RPMI8226 (cell line): ENCODE measurements at regions not wholly inside any gene's neighbourhood (a gene's known extent, or its start where the extent isn't known, plus 50 kb on each side); places are given as distances from the start of the nearest gene placed in this dataset.
"Not testable (repeated sequence)": the region's sequence is repeated elsewhere in the genome, so short reads cannot be mapped to it uniquely, and the experiment has no call there.

Source experiments
- DNase-seq: peaks from one replicate; pipeline ENCODE4 v3.0.0-alpha.2; 2015

DNA sequence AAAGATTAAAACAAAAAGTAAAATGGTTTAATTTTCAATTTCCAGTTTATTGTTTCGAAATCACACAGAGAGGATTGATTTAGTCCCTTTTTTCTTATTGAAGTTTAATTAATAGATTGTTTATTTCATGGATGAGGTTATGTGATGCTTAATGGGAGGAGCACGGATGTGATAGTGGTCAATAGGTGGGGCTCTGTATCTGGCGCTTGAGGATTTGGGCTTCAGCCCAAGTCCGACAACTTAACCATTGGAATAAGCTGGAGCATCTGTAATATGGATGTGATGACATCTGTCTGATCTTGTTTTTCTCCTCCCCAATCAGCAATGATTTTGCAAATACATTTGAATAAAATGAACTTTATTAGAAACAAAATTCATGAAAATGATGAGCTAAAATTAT is 169.2 kb downstream of the LYPLAL1 start:
- no peak for DNase-seq

DNA sequence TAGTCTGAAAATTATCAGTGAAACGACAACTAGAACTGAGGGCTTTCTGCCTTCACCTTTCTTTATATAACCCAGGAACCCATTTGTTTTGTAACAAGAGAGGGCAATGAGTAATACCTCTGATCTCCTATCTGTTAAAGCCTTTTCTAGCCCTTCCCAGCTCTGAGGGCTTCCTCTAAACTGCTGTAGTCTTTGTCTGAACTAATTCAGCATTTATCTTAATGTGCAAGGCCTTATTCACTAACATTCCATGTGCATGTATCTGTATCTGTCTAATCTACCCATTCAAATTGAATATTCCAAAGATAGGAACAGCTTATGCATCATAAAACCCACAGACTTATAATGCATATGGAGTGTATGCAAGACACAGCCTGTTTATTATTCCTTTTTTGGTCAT is 167.1 kb downstream of the LYPLAL1 start:
- DNase-seq, result no peak

DNA sequence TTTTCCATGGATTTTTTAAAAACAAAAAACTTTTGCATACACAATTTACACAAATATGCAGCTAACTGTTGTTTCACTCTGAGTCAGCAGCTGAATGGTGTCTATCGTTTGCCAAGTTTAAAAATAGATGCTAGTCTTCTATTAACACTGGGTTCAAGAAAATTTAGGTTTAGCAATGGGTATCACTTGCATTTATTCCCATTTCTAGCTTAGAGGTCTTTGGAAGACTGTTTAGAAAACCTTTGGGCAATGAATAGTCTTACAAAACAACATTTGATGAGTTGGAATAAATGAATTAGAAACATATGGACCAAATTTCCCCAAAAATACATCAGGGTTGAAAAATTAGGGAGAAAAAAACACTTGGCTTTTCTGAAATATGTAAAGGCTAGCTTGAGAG is 165.8 kb downstream of the LYPLAL1 start:
- DNase-seq, result no peak

DNA sequence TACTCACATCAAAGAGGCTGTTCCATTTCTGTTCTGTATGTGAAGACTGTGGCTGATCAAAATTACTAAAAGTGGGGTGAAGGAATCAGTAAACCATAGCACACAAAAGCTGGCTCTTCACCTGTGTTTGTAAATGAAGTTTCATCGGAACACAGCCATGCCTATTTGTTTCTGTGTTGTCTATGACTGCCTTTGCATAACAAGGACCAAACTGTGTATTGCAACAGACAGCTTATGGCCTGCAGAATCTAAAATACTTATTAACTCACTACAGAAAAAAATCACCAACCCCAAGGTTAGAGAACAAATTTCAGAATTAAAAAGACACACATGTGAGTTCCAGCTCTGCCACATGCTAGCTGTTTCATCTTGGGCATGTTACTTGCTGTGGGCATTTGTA is 163.9 kb downstream of the LYPLAL1 start:
- no peak for DNase-seq

DNA sequence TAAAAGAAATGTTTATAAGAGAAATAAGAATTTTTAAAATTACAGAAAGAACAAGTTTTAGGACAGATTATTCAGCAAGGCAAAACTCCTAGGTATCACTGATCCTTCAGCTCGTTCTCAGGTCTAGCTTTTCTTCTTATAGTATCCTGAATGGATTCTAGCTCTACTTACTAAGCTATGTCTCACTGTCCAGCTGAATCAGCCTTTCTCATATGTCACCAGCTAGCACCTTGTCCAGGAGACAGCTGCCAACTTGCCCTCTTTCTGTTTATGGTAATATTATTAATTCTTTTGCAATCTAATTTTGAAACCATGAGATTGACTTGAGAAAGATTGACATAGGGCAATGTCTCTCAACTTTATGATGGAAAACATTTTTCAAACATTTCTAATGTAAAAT is 159.9 kb downstream of the LYPLAL1 start:
- no peak for DNase-seq

DNA sequence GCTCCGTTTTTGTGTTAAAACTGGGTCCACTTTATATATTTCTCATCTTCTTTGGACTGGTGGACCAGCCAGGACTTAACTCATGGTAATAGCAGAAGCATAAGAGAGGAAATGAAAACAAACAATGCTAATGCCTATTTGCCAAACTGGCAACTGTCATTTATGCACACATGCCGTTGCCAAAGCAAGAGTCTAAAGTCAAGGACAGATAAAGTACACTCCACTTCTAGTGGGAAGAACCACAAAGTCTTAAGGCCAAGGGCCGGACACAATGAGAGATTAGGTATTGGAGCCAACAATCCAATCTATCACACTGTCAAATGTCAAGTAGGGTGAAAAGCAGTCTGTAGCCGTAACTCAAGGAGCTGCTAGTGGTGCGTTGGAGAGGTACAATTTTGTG is 157.7 kb downstream of the LYPLAL1 start:
- no peak for DNase-seq

DNA sequence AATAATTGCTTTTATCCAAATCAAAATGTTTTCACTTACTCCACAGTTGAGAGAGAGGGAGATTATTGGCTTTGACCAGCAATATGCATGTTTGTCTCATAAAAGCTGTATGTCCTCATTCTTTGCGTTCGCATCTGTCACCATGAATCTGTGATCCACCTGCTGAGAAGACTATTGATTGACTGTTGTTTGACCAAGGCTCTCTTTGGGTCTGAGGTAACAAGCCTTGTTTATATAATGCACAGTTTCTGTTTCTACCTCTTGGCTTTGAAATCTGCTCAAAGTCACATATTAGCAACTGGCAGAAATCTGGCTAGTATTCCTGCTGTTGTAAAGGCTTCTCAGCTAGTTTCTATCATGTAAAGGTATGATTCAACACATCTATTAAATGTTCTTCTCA is 157.0 kb downstream of the LYPLAL1 start:
- no peak for DNase-seq

DNA sequence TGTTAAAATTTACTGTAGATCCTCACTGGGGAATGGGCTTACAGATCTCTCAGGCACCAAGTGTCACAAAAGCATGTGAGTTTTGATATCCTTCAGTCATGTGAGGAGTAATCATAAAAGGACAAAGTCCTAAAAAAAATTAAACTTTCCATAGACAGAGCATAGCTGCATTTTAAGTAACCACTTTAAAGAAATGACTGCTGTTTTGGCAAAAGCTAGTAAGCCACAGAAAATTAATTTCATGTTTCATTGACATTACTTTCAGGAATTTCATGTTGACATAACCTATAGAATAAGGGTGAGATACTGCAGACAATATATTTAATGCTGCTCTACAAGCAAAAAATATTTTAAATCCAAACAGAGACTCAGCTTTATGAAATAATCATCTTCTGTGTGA is 156.3 kb downstream of the LYPLAL1 start:
- DNase-seq, result no peak

DNA sequence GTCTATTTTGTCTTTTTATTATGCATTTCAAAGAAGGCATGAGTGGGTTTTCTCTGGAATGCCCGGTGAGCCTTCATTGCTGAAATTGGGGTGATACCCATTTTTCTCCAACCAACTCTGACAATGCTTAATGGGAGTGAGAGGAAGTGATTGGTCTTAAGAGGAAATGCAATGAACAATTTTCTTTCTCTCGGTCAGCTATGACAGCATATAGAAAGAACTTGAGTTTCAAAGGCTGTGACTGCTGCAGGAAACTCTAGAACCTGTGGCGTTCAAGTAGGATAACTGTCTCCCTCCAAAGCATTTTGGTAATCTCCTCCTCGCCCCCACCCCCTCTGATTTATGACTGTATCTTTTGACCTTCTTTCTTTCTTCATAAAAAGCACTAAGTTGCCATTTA is 155.9 kb downstream of the LYPLAL1 start:
- no peak for DNase-seq

DNA sequence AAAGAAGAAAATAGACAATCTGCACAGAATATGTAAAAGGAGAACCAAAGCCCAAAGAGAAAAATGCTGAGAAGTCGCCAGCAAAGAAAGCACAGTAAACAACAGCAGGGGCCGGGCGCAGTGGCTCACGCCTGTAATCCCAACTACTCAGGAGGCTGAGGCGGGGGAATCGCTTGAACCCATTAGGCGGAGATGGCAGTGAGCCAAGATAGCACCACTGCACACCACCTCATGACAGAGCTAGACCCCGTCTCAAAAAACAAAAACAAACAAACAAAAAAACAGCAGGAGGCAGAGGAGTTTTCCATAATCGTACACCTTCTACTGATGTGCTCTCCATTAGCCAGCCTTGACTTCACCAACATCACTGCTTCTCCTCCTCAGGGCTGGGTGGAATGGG is 153.2 kb downstream of the LYPLAL1 start:
- DNase-seq, result no peak

DNA sequence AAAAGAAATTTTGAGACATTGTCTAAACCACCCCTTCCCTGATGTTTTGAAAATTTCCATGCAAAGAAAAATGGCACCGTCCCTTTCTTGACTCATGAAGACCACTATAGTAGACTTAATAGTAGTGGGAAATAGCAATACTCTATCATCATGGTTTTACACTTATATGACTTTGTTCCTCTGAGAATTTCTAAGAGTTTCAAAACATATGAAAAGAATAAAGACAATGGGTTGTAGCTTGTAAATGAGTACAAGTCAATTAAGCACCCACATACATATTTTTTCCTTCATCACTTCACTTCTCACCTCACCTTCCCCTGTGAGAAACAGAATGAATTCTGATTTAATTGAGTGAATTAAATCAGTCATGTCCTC is 151.7 kb downstream of the LYPLAL1 start:
- DNase-seq, result no peak

DNA sequence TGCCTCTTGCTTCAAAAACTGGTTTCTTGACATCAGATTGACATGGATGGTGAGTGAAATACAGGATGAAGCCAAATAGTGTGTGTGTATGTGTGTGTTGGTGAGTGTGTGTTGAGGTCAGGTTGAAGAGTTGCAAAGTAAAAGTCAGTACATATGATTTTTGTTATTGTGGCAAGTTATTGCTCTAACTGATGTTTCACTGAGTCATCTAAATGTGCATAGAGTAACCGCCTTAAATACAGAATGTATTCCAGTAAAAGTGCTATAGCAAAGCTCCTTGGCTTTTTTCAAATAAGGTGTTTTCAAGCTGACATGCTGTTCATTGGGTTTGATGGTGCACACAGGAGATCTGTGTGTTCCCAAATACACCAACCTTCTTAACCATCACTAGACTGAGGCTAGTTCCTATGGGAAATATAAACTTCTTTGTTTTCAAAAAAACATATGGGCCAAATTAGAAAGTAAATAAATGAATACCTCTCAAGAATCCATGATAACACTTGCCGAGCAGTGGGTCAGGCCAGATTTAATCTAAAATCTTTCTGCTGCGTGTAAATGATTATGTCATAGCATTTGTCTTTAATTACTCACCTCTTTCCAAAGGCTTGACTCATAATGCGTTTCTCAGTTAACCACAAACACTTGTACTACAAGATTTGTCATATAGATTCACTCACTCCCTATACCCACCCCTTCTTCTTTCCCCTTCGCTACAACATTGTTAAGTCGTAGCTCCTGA is 151.1 kb downstream of the LYPLAL1 start:
- no peak for DNase-seq

DNA sequence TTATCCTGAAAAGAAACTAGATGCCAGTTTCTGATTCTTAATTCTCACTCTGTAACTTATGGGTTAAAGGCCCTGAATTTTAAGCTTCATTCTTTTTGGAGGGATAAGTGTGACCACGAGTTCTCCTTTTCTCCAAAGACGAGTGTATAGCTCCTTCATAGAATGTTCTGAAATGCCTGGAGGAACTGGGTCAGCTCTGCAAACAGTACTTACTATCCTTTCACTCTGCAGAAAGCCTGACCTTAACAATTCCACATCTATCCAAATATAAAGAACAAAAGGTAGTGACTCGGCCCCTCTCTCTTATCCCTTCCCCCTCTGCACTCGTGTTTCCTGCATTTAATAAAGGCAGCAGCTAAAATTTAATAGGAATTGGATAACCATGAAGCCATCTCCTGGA is 150.5 kb downstream of the LYPLAL1 start:
- no peak for DNase-seq

DNA sequence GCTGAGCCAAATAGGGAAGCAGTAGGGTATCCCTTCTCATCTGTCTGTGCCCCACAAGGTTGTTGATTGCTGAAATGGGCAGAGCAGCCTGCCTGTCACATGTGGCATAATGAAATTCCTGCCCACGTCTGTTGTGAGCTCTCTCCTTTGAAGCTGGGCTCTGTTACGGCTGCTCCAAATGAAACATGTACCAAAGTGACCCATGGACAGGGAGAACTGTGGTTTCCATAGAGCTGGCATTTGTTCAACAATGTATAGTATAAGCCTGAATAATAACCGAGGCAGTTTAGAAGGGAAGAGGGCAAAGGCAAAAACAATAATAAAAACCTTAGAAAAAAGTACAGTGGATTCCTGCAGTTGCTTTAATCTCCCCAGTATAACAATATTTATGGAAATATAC is 149.7 kb downstream of the LYPLAL1 start:
- DNase-seq, result no peak

DNA sequence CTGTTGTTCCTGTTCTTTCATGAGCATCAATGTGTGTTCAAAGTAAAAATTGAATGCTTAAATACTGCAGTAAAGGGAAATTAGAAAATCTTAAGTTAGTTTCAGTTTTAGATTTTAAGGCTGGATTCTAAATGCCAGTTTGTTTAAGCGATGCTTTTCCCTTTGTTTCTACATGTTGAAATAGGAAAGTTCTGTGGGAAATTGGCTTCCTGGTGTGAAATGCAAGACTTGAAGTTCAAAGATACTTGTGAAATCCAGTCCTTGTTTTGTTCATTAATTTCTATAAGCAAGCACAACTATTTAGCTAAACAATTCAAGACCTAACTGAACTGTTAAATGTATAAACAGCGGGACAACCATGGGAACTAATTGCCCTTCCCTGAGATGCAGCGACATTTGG is 149.1 kb downstream of the LYPLAL1 start:
- DNase-seq, result no peak

DNA sequence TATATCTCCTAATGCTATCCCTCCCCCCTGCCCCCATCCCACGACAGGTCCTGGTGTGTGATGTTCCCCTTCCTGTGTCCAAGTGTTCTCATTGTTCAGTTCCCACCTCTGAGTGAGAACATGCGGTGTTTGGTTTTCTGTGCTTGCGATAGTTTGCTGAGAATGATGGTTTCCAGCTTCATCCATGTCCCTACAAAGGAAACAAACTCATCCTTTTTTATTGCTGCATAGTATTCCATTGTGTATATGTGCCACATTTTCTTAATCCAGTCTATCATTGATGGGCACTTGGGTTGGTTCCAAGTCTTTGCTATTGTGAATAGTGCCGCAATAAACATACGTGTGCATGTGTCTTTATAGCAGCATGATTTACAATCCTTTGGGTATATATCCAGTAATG is 146.9 kb downstream of the LYPLAL1 start:
- DNase-seq, result not testable (repeated sequence)

DNA sequence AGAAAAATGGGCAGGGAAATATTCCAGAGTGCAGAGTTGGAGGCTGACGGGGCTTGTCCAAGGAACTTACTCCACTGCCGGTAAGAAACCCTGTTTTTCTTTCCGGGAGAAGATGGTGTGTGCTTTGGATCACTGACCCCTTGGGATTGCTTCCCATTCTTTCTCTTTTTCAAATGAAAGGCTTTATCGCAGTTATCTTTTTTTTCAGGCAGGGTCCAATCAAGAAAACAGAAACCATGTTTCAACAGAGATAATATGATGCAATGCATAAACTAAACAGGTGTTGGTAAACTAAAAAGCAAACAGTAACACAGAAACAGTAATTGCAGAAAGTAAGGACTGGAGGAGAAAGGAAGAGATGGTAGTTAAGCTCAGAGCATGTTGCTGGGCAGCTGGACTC is 145.1 kb downstream of the LYPLAL1 start:
- DNase-seq, result no peak

DNA sequence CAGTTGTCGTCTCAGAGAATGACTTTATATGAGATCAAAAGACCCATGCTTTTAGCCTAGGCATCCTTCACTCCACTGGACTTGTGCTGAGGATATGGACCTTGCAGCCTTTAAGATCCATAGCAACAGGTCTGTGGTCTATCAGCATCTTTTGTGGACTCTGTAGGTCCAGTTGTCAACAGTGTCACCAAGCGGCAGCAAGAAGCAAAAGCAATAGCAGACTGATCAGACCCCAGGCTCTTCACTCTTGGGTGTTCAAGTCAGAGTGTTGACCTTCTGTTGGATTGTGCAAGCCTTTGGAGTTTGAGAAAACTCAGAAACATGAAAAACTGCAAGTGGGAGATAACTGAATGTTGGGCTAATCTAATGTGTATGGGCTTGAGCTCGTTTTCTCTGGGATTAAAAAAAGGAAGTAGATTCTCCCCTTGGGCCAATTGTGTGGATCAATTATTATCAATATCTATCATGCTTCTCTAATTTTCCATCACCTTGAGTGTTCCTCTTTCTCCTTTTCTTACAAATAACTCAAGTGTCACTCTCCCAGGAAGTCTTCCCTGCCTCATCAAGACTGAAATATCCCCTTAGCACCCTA is 144.2 kb downstream of the LYPLAL1 start:
- peak; percentile 11 for DNase-seq

DNA sequence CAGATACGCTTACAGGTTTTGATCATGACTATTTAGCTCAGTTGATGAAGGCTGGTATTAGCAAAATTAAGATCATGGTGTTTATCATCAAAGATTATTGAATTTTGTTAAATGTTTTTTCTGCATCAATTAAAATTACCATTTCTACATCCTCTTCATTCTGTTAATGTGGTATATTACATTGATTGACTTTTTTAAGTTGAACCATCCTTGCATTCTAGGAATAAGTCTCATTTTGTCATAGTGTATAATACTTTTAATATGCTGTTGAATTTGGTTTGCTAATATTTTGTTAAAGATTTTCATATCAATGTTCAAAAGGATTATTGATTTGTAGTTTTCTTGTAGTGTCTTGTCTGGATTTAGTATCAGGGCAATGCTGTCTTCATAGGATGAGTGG is 142.4 kb downstream of the LYPLAL1 start:
- no peak for DNase-seq

DNA sequence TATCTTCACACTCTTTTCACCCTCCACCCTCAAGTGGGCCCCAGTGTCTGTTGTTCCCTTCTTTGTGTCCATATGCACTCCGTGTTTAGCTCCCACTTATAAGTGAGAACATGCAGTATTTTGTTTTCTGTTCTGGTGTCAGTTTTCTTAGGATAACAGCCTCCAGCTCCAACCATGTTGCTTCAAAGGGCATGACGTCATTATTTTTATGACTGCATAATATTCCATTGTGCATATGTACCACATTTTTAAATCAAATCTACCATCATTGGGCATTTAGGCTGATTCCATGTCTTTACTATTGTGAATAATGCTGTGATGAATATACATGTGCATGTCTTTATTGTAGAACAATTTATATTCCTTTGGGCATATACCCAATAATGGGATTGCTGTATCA is 140.3 kb downstream of the LYPLAL1 start:
- no peak for DNase-seq

DNA sequence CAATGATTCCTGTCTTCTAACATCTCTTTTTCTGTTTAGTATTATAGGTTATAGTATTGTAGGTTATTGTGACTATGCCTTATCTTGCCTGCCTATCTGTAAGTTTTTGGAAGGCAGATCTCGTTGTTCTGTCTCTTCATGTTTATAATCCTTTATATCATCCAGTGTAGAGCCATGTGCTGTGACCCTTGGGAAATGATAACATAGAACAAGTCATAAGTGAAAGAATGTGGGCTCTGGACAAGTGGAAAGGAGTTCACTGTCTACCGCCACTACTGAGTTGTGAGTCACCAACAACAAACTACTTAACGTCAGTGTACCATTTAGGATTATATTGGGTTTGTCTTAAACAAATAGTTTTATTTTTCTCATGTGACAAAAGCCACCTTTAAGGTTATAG is 139.3 kb downstream of the LYPLAL1 start:
- DNase-seq, result no peak

DNA sequence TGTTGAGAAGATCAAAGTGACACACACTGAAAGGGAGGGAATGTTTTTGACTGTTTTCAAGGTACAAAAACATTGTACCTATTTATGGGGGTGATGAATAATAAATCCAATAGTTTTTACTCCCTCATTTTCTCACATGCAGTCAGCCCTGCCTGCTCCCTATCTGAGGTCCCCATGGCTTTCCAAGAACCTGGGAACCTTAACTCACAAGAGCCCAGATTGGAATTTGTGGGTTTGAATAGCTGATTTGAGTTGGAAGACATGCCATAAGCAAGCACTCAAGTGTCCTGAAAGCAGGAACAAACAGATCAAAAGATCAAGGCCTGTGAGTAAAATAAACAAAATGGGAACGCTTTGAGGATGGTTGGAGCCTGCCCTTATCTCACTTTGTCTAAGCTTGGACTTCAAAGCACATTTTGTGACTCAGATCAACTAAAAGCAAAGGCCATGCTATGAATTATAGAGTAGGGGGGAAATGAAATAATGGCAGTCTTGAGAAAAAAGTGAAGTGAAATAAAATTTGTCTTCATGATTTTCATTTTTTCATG is 136.6 kb downstream of the LYPLAL1 start:
- no peak for DNase-seq

DNA sequence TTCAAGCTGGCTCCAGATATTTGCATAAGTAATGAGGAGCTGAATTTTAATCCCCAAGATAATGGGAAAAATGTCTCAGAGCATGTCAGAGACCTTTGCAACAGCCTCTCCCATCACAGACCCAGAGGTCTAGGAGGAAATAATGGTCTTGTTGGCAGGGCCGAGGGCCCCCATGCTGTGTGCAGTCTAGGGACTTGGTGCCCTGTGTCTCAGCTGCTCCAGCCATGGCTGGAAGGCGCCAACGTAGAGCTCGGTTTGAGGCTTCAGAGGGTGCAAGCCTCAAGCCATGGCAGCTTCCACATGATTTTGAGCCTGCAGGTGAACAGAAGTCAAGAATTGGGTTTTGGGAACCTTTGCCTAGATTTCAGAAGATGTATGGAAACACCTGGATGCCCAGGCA is 134.7 kb downstream of the LYPLAL1 start:
- no peak for DNase-seq

DNA sequence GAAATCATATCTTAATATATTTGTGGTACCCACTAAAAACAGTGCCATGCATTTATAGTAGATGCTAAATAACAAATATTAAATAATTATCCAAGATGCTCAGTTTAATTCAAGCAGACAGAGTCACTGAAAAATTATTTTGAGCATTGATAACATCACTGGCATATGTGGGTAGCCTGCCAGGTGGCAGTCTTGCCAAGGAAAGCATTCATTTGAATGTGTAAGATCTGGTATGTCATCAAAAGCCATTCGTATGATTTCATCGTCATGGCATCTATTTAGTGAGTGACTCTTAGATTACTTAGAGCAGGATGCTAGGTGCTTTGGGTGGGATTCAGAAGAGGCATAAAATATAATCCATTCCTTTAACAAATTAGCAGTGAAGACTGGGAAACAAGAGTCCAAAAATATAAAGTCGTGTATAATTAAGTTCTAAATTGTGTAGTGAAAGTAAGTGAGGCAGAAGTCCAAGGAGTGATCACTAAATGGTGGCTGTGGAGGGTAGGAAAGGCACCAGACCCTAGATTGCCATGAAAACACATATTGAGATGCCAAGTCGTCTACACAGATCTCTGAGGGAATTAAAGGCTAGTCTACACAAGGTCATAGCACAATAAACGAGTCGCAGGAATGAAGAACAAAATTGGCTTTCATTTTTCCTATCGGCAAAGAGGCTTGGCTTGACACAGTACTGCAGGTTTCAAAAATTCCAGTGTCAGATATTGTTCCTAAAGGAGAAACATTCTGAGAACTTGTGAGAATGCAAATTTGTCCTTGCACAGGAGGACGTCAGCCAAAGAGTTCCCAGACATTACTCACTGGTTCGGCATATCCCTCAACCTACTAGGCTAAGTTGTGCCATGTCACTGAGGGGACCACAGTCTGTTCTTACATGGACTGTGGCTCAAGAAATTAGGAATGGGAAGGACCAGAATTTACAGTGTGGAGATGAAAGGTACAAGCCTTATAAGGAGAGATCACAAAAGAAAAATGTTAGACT is 130.8 kb downstream of the LYPLAL1 start:
- DNase-seq, result no peak
